Astrocyte (in vitro differentiated cells and primary cell): ENCODE measurements at regions not wholly inside any gene's neighbourhood (a gene's known extent, or its start where the extent isn't known, plus 50 kb on each side); places are given as distances from the start of the nearest gene placed in this dataset.

Source experiments
- DNase-seq: peaks from one replicate; pipeline ENCODE4 v3.0.0-alpha.2; 2010; ENCODE audit warnings: low read depth
- FAIRE-seq: peaks from 2 replicates; lab custom pipeline; 2011; peaks lifted over from hg19 to GRCh38; lab: Jason Lieb, UNC
- H2AFZ ChIP-seq: 2 replicates; pipeline ENCODE4 v1.6.0; 2012; ENCODE audit warnings: low read depth, low read length, inconsistent platforms
- H3K27ac ChIP-seq: 2 replicates; pipeline ENCODE4 v1.5.1; 2011; ENCODE audit warnings: low read depth, low read length, inconsistent platforms
- H3K27me3 ChIP-seq: 2 replicates; pipeline ENCODE4 v1.6.0; 2011; ENCODE audit warnings: low read length, inconsistent platforms; ENCODE audit not compliant: insufficient read depth
- H3K36me3 ChIP-seq: 2 replicates; pipeline ENCODE4 v1.5.1; 2011; ENCODE audit warnings: low read length, inconsistent platforms; ENCODE audit not compliant: insufficient read depth
- H3K4me1 ChIP-seq: 2 replicates; pipeline ENCODE4 v1.5.1; 2011; ENCODE audit warnings: low read length, inconsistent platforms; ENCODE audit not compliant: insufficient read depth
- H3K4me2 ChIP-seq: 2 replicates; pipeline ENCODE4 v1.6.0; 2012; ENCODE audit warnings: low read length, inconsistent platforms
- H3K4me3 ChIP-seq: 2 replicates; pipeline ENCODE4 v1.5.1; 2011; ENCODE audit warnings: low read depth, mild to moderate bottlenecking, low read length, inconsistent platforms; ENCODE audit not compliant: insufficient read depth
- H3K79me2 ChIP-seq: 2 replicates; pipeline ENCODE4 v1.6.0; 2012; ENCODE audit warnings: mild to moderate bottlenecking, low read length, inconsistent platforms; ENCODE audit not compliant: insufficient read depth
- H3K9ac ChIP-seq: 2 replicates; pipeline ENCODE4 v1.6.0; 2012; ENCODE audit warnings: mild to moderate bottlenecking, low read length, inconsistent platforms
- H3K9me3 ChIP-seq: 2 replicates; pipeline ENCODE4 v1.5.1; 2012; ENCODE audit warnings: low read depth, mild to moderate bottlenecking, low read length, inconsistent platforms; ENCODE audit not compliant: insufficient read depth
- H4K20me1 ChIP-seq: 2 replicates; pipeline ENCODE4 v1.6.0; 2012; ENCODE audit warnings: low read length, inconsistent platforms; ENCODE audit not compliant: insufficient read depth
- H3K27ac Mint-ChIP-seq: one replicate; pipeline ENCODE4 v1.8.0; 2021; ENCODE audit warnings: mild to moderate bottlenecking, mixed read lengths; ENCODE audit not compliant: unreplicated experiment
- H3K27me3 Mint-ChIP-seq: one replicate; pipeline ENCODE4 v1.8.0; 2021; ENCODE audit warnings: low read depth, mixed read lengths; ENCODE audit not compliant: unreplicated experiment
- H3K36me3 Mint-ChIP-seq: one replicate; pipeline ENCODE4 v1.8.0; 2021; ENCODE audit warnings: low read depth, mixed read lengths; ENCODE audit not compliant: unreplicated experiment
- H3K4me1 Mint-ChIP-seq: one replicate; pipeline ENCODE4 v1.8.0; 2021; ENCODE audit warnings: low read depth, mixed read lengths; ENCODE audit not compliant: unreplicated experiment
- H3K4me3 Mint-ChIP-seq: one replicate; pipeline ENCODE4 v1.8.0; 2021; ENCODE audit warnings: mild to moderate bottlenecking, moderate library complexity, mixed read lengths; ENCODE audit not compliant: unreplicated experiment
- H3K9me3 Mint-ChIP-seq: one replicate; pipeline ENCODE4 v1.8.0; 2021; ENCODE audit warnings: mild to moderate bottlenecking, mixed read lengths; ENCODE audit not compliant: unreplicated experiment
- CTCF ChIP-seq: IDR thresholded peaks from 2 replicates; pipeline ENCODE4 v1.5.1; 2011; ENCODE audit warnings: low read depth, mild to moderate bottlenecking, inconsistent platforms, low read length, moderate library complexity; ENCODE audit not compliant: insufficient read depth
- EZH2 ChIP-seq: IDR thresholded peaks from 2 replicates; pipeline ENCODE4 v1.6.1; 2012; ENCODE audit warnings: mild to moderate bottlenecking, low read length, inconsistent platforms; ENCODE audit not compliant: insufficient read depth

- no peak for FAIRE-seq
- no peak overlapping the region for H3K4me3 Mint-ChIP-seq
- no peak overlapping the region for H3K9ac ChIP-seq
- no peaks in the 10 kb centered on the region for H3K4me1 Mint-ChIP-seq
- H3K9me3 ChIP-seq = no peaks in the 10 kb centered on the region
- no peaks in the 10 kb centered on the region for H4K20me1 ChIP-seq
- TF ChIP-seq CTCF (no peak), EZH2 (no peak)
- H3K4me2 ChIP-seq = no peak overlapping the region
- no peaks in the 10 kb centered on the region for H3K9me3 Mint-ChIP-seq
- no peaks in the 10 kb centered on the region for H3K4me1 ChIP-seq
- H3K27ac Mint-ChIP-seq = no peak overlapping the region
- no peak overlapping the region for H2AFZ ChIP-seq
- H3K27me3 Mint-ChIP-seq = peaks cover 37% of the 10 kb centered on the region
- H3K27ac ChIP-seq = no peak overlapping the region
- DNase-seq = no peak
- no peaks in the 10 kb centered on the region for H3K36me3 ChIP-seq
- H3K36me3 Mint-ChIP-seq = peaks cover 2% of the 10 kb centered on the region
- no peaks in the 10 kb centered on the region for H3K79me2 ChIP-seq
- H3K27me3 ChIP-seq = peaks cover 3% of the 10 kb centered on the region
- H3K4me3 ChIP-seq = no peak overlapping the region
These were observed 95.7 kb upstream of the SMIM23 start for GRCh38 chr5:171689853-171690417.

- no peak for FAIRE-seq
These were observed 93.5 kb upstream of the SMIM23 start for GRCh38 chr5:171692107-171692506.

More at GRCh38 chr5:171692107-171692506, 93.5 kb upstream of the SMIM23 start:
- Histone ChIP-seq H3K9me3 (no peaks in the 10 kb centered on the region), H3K79me2 (no peaks in the 10 kb centered on the region), H3K9ac (no peak overlapping the region), H3K36me3 (no peaks in the 10 kb centered on the region), H3K27ac (no peak overlapping the region), H4K20me1 (no peaks in the 10 kb centered on the region), H2AFZ (no peak overlapping the region), H3K27me3 (peaks cover 3% of the 10 kb centered on the region), H3K4me3 (no peak overlapping the region), H3K4me2 (no peak overlapping the region), H3K4me1 (no peaks in the 10 kb centered on the region)
- H3K27me3 Mint-ChIP-seq = peaks cover 40% of the 10 kb centered on the region
- H3K36me3 Mint-ChIP-seq = no peaks in the 10 kb centered on the region
- no peaks in the 10 kb centered on the region for H3K4me1 Mint-ChIP-seq
- TF ChIP-seq EZH2 = no peak
- TF ChIP-seq CTCF = no peak
- no peak overlapping the region for H3K27ac Mint-ChIP-seq
- H3K4me3 Mint-ChIP-seq = no peak overlapping the region
- DNase-seq = no peak
- no peaks in the 10 kb centered on the region for H3K9me3 Mint-ChIP-seq
